ENCODE measurements at regions not wholly inside any gene's neighbourhood (a gene's known extent, or its start where the extent isn't known, plus 50 kb on each side); places are given as distances from the start of the nearest gene placed in this dataset.

- CTCF ChIA-PET = interaction anchor here (0.6 to 2.5 kb wide), 24 partner anchors 15 to 985 kb away, joined by 3 to 18 read pairs (median 4); no protein-coding TSS in a partner anchor
- H3K4me1 Mint-ChIP-seq (ENCODE audit: low read depth) = peaks cover 80% of the 10 kb centered on the region
Observed at GRCh38 chr6:142566628-142567396, 265.0 kb downstream of the ADGRG6 start.

DNA sequence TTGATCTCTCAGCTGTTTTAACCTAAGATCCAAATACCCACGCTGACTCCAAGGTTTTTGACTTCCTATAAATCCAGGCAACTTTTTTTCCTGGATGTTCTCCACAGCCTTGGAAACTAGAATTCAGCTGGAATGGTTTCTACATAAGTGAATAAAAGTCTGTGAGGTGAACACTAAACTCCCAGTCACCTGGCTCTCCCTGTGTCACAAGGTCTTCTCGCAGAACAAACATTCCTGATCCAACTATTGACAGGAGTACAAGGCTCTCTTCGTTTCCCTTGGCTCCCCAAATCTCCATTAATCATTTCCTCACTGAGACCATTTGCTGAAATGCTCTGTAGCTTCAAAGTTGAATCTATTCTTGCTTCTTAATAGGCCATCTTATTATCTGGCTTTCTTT is 265.7 kb downstream of the ADGRG6 start:
- DNase-seq = no peak
- CTCF ChIA-PET = interaction anchor here (0.6 to 1.3 kb wide), 8 partner anchors 17 to 858 kb away, joined by 3 to 7 read pairs (median 4); no protein-coding TSS in a partner anchor
- Mint-ChIP-seq H3K27me3 (ENCODE audit: low read depth) (no peaks in the 10 kb centered on the region), H3K4me3 (no peak overlapping the region), H3K27ac (no peak overlapping the region), H3K9me3 (no peaks in the 10 kb centered on the region), H3K4me1 (ENCODE audit: low read depth) (peaks cover 75% of the 10 kb centered on the region), H3K36me3 (ENCODE audit: low read depth) (no peaks in the 10 kb centered on the region)
- intact Hi-C loops (cut with micrococcal nuclease) = loop anchor here (1.0 to 5.0 kb wide), 6 partner anchors 93 to 1780 kb away; partner anchors contain the start of gene FUCA2

More at GRCh38 chr6:142566628-142567396, 265.0 kb downstream of the ADGRG6 start:
- DNase-seq = peak; percentile 81
- Mint-ChIP-seq H3K27me3 (ENCODE audit: low read depth) (no peaks in the 10 kb centered on the region), H3K9me3 (no peaks in the 10 kb centered on the region), H3K4me3 (no peak overlapping the region), H3K36me3 (ENCODE audit: low read depth) (no peaks in the 10 kb centered on the region), H3K27ac (no peak overlapping the region)
- intact Hi-C loops (cut with micrococcal nuclease) = loop anchor here (1.0 to 5.0 kb wide), 6 partner anchors 93 to 1780 kb away; partner anchors contain the start of gene FUCA2

GRCh38 chr6:142568857-142569597 is 267.2 kb downstream of the ADGRG6 start:
- intact Hi-C loops (cut with micrococcal nuclease) = loop anchor here (1.0 to 5.0 kb wide), 16 partner anchors 18 to 1778 kb away; partner anchors contain the start of genes FUCA2, NMBR and VTA1
- peaks cover 63% of the 10 kb centered on the region for H3K4me1 Mint-ChIP-seq (ENCODE audit: low read depth)
- CTCF ChIA-PET = interaction anchor here (0.6 to 2.0 kb wide), 9 partner anchors 15 to 857 kb away, joined by 3 to 9 read pairs (median 3); no protein-coding TSS in a partner anchor
- H3K36me3 Mint-ChIP-seq (ENCODE audit: low read depth) = peaks cover 7% of the 10 kb centered on the region
- H3K27me3 Mint-ChIP-seq (ENCODE audit: low read depth) = no peaks in the 10 kb centered on the region
- DNase-seq = no peak
- no peak overlapping the region for H3K4me3 Mint-ChIP-seq
- H3K27ac Mint-ChIP-seq = peak overlapping the region; percentile 89
- peaks cover 14% of the 10 kb centered on the region for H3K9me3 Mint-ChIP-seq

- DNase-seq = peak; percentile 38
- CTCF ChIA-PET = interaction anchor here (0.8 to 2.0 kb wide), 10 partner anchors 15 to 856 kb away, joined by 3 to 9 read pairs (median 3); no protein-coding TSS in a partner anchor
- peak overlapping the region; percentile 89 for H3K27ac Mint-ChIP-seq
Observed at GRCh38 chr6:142569676-142570075, 267.9 kb downstream of the ADGRG6 start.

DNA sequence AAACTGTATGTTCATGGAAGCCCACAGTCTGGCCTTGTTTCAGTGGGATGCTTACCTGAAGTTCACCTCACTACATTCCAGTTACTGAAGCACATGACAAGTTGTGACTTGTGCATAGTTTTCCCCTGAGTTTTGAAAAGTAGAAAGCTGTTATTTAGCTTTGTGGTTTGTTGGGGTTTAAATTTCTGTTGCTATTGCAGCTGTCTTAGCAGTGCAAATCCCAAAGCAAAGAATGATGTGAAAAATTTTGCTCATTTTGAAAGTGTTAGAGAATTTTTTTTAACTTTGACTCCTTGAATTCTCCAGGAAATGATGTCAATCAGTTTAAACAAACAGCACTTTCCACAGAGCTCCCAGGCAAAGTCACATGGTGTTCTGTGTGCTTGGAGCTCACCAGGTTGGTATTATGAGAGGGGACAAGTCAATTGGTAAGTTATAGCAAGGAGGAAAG is 268.4 kb downstream of the ADGRG6 start:
- Mint-ChIP-seq H3K9me3 (peaks cover 22% of the 10 kb centered on the region), H3K4me3 (no peak overlapping the region), H3K27me3 (ENCODE audit: low read depth) (no peaks in the 10 kb centered on the region), H3K27ac (peak overlapping the region; percentile 89), H3K4me1 (ENCODE audit: low read depth) (peaks cover 54% of the 10 kb centered on the region), H3K36me3 (ENCODE audit: low read depth) (peaks cover 7% of the 10 kb centered on the region)
- intact Hi-C loops (cut with micrococcal nuclease) = no loop called here
- CTCF ChIA-PET = interaction anchor here (1.0 to 2.0 kb wide), 5 partner anchors 17 to 856 kb away, joined by 3 to 6 read pairs (median 3); no protein-coding TSS in a partner anchor
- DNase-seq = no peak

More at GRCh38 chr6:142569676-142570075, 267.9 kb downstream of the ADGRG6 start:
- Mint-ChIP-seq H3K9me3 (peaks cover 19% of the 10 kb centered on the region), H3K4me1 (ENCODE audit: low read depth) (peaks cover 60% of the 10 kb centered on the region), H3K27me3 (ENCODE audit: low read depth) (no peaks in the 10 kb centered on the region), H3K4me3 (no peak overlapping the region), H3K36me3 (ENCODE audit: low read depth) (peaks cover 7% of the 10 kb centered on the region)
- intact Hi-C loops (cut with micrococcal nuclease) = loop anchor here (1.0 to 5.0 kb wide), 16 partner anchors 18 to 1778 kb away; partner anchors contain the start of genes FUCA2, NMBR and VTA1

GRCh38 chr6:142592876-142593275 is 291.1 kb downstream of the ADGRG6 start:
- H3K36me3 Mint-ChIP-seq (ENCODE audit: low read depth) = peaks cover 1% of the 10 kb centered on the region
- H3K9me3 Mint-ChIP-seq = peaks cover 11% of the 10 kb centered on the region
- CTCF ChIA-PET = interaction anchor here (0.6 kb wide), 1 partner anchor 1167 kb away, joined by 5 read pairs; no protein-coding TSS in a partner anchor
- intact Hi-C loops (cut with micrococcal nuclease) = no loop called here
- no peaks in the 10 kb centered on the region for H3K27me3 Mint-ChIP-seq (ENCODE audit: low read depth)
- peaks cover 9% of the 10 kb centered on the region for H3K4me1 Mint-ChIP-seq (ENCODE audit: low read depth)
- no peak overlapping the region for H3K27ac Mint-ChIP-seq
- no peak for DNase-seq
- H3K4me3 Mint-ChIP-seq = no peak overlapping the region

GRCh38 chr6:142597836-142598235 is 296.0 kb downstream of the ADGRG6 start:
- CTCF ChIA-PET = interaction anchor here (1.7 kb wide), 1 partner anchor 13 kb away, joined by 3 read pairs; no protein-coding TSS in a partner anchor
- no peaks in the 10 kb centered on the region for H3K36me3 Mint-ChIP-seq (ENCODE audit: low read depth)
- no peak overlapping the region for H3K4me3 Mint-ChIP-seq
- no peak overlapping the region for H3K27ac Mint-ChIP-seq
- H3K27me3 Mint-ChIP-seq (ENCODE audit: low read depth) = no peaks in the 10 kb centered on the region
- no peak for DNase-seq
- intact Hi-C loops (cut with micrococcal nuclease) = no loop called here
- no peaks in the 10 kb centered on the region for H3K9me3 Mint-ChIP-seq
- H3K4me1 Mint-ChIP-seq (ENCODE audit: low read depth) = peaks cover 5% of the 10 kb centered on the region

GRCh38 chr6:142601427-142601826 is 299.6 kb downstream of the ADGRG6 start:
- DNase-seq = no peak
- Mint-ChIP-seq H3K27ac (no peak overlapping the region), H3K4me1 (ENCODE audit: low read depth) (peaks cover 14% of the 10 kb centered on the region), H3K36me3 (ENCODE audit: low read depth) (no peaks in the 10 kb centered on the region), H3K9me3 (no peaks in the 10 kb centered on the region), H3K4me3 (no peak overlapping the region), H3K27me3 (ENCODE audit: low read depth) (no peaks in the 10 kb centered on the region)
- intact Hi-C loops (cut with micrococcal nuclease) = no loop called here
- CTCF ChIA-PET = no interaction called here

DNA sequence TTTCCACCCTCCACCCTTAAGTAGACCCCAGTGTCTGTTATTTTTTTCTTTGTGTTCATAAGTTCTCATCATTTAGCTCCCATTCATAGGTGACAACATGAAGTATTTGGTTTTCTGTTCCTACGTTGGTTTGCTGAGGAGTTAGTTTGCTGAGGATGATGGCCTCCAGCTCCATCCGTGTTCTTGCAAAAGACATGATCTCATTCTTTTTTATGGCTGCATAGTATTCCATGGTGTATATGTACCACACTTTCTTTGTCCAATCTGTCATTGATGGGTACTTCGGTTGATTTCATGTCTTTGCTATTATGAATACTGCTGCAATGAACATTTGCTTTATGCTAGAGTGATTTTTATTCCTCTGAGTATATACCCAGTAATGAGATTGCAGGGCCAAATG is 301.2 kb downstream of the ADGRG6 start:
- H3K27me3 Mint-ChIP-seq (ENCODE audit: low read depth) = no peaks in the 10 kb centered on the region
- intact Hi-C loops (cut with micrococcal nuclease) = no loop called here
- H3K4me1 Mint-ChIP-seq (ENCODE audit: low read depth) = peaks cover 12% of the 10 kb centered on the region
- no peaks in the 10 kb centered on the region for H3K36me3 Mint-ChIP-seq (ENCODE audit: low read depth)
- no peak overlapping the region for H3K27ac Mint-ChIP-seq
- DNase-seq = no peak
- H3K9me3 Mint-ChIP-seq = no peaks in the 10 kb centered on the region
- no peak overlapping the region for H3K4me3 Mint-ChIP-seq
- CTCF ChIA-PET = interaction anchor here (1.5 kb wide), 1 partner anchor 36 kb away, joined by 4 read pairs; no protein-coding TSS in a partner anchor

DNA sequence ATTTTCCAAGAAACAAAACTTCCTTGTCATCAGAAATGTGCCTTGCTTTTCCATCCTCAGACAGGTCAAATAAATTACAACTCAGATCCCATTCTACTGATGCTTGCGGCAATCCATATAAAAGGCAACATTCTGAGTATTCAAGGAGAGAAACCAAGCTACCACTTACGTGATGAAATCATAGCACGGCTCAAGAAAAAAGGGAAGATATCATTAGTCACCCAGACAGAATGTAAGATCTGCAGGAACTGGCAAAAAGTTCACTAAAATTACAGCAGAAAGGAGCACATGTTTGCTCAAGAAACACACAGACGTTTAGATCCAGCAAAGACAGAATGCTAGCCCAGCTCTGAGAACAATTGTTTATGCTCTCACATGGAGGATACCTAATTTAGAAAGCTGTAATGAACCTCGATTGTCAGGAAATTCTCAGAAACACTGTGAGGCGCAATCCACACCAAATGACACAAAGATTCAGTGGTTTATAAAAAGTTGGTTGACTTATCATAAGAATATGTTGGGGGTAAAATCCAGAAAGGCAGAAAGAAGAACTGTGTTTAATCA is 304.2 kb downstream of the ADGRG6 start:
- no peaks in the 10 kb centered on the region for H3K36me3 Mint-ChIP-seq (ENCODE audit: low read depth)
- H3K4me3 Mint-ChIP-seq = peak overlapping the region; percentile 0
- H3K4me1 Mint-ChIP-seq (ENCODE audit: low read depth) = peaks cover 11% of the 10 kb centered on the region
- no peaks in the 10 kb centered on the region for H3K27me3 Mint-ChIP-seq (ENCODE audit: low read depth)
- intact Hi-C loops (cut with micrococcal nuclease) = no loop called here
- no peak for DNase-seq
- peak overlapping the region; percentile 14 for H3K27ac Mint-ChIP-seq
- H3K9me3 Mint-ChIP-seq = no peaks in the 10 kb centered on the region
- CTCF ChIA-PET = no interaction called here

- Mint-ChIP-seq H3K4me3 (no peak overlapping the region), H3K27me3 (ENCODE audit: low read depth) (no peaks in the 10 kb centered on the region), H3K9me3 (peaks cover 6% of the 10 kb centered on the region), H3K27ac (no peak overlapping the region), H3K4me1 (ENCODE audit: low read depth) (no peaks in the 10 kb centered on the region), H3K36me3 (ENCODE audit: low read depth) (no peaks in the 10 kb centered on the region)
- intact Hi-C loops (cut with micrococcal nuclease) = no loop called here
- DNase-seq = no peak
- CTCF ChIA-PET = interaction anchor here (1.2 kb wide), 1 partner anchor 138 kb away, joined by 3 read pairs; no protein-coding TSS in a partner anchor
Observed at GRCh38 chr6:142612956-142613355, 311.1 kb downstream of the ADGRG6 start.
